GM21381 (cell line): ENCODE measurements at regions not wholly inside any gene's neighbourhood (a gene's known extent, or its start where the extent isn't known, plus 50 kb on each side); places are given as distances from the start of the nearest gene placed in this dataset.
"Not testable (repeated sequence)": the region's sequence is repeated elsewhere in the genome, so short reads cannot be mapped to it uniquely, and the experiment has no call there.

Experiments used
- ATAC-seq: cut with Tn5 transposase; IDR thresholded peaks from one replicate; pipeline ENCODE4 v1.9.1; 2021; ENCODE audit warnings: mild to moderate bottlenecking, moderate library complexity; ENCODE audit not compliant: unreplicated experiment

- ATAC-seq = no peak
Observed at GRCh38 chr2:7866825-7867224, 815.0 kb upstream of the ID2 start.

DNA sequence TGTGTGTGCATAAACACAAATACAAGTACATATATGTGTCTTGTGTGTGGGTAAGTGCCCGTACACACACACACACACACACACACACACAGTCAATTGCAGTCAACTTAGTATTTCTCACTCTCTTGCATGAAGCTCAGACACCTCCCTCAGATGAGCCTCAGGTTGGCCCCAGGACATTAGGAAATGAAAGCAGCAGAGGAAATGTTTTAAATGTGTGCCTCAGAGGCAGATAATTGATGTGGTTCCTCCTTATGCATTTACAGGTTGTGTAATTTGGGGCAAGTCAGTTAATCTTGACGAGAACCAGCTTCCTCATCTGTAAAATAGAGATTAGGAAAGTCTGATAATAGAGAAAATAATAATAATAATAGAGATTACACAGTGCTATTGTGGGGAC, 814.0 kb upstream of the ID2 start:
- ATAC-seq = no peak

- ATAC-seq = no peak
Observed at GRCh38 chr2:7868836-7869235, 813.0 kb upstream of the ID2 start.

DNA sequence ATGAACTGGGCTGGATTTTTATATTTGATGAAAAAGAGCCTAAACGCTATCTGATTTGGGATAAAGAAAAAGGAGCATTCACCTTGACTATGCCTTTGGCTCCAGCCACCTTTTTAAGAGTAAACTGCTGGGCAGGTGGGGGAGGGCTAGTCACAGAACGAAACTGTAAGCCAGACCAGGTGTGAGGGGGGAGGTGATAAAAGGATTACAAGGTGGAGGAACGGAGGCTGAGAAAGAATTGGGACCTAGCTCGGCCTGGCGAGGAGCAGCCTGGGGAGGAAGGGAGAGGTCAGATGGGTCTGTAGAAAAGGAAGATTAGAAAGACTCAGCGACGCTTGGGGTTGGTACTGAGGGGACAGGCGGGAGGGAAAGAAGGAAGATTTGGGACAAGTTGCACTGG, 805.4 kb upstream of the ID2 start:
- ATAC-seq = not testable (repeated sequence)

DNA sequence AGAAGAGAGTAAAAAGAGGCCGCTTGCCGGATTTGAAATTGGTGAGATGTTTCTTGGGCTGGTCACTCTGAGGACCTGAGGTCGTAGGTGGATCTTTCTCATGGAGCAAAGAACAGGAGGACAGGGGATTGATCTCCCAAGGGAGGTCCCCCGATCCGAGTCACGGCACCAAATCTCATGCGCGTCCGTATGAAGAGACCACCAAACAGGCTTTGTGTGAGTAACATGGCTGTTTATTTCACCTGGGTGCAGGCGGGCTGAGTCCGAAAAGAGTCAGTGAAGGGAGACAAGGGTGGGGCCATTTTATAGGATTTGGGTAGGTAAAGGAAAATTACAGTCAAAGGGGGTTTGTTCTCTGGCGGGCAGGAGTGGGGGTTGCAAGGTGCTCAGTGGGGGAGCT, 803.6 kb upstream of the ID2 start:
- ATAC-seq = not testable (repeated sequence)

GRCh38 chr2:7878786-7879482, 802.9 kb upstream of the ID2 start:
- ATAC-seq = no peak

DNA sequence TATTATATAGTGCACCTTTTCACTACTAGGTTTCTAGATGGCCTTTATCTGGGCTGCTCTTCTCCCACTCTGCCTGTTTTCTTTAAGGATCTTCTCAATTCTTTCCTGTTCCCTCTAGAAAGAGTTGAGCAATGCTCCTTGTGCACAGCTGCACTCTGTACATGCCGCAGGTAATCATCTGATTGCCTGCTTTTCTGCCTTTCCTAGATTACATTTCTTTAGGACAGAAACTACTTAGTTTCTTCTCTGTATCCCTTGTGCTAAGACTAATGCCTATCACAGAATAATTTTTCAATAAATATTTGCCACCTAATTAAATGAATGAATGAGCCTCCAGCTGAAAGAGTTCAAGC, 802.4 kb upstream of the ID2 start:
- ATAC-seq = no peak

DNA sequence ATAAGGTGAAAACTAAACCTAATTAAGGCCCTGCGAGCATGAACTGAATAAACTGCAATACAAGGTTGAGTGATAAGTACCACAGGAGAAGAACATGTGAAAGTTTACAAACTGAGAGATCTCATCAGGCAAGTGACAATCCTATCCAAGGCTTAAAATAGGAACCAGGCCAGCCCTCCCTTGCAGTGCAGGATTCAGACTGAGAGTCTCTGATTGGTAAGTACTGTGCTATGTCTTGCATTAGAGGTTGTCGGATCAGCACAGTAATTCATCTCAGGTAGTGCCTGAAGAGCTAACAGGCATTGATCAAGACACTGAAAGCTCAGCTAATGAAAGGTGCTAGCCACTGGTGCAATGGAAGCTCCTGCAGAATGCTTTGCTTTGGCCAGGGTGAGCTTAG, 801.7 kb upstream of the ID2 start:
- no peak for ATAC-seq

GRCh38 chr2:7880566-7880965, 801.3 kb upstream of the ID2 start:
- no peak for ATAC-seq

DNA sequence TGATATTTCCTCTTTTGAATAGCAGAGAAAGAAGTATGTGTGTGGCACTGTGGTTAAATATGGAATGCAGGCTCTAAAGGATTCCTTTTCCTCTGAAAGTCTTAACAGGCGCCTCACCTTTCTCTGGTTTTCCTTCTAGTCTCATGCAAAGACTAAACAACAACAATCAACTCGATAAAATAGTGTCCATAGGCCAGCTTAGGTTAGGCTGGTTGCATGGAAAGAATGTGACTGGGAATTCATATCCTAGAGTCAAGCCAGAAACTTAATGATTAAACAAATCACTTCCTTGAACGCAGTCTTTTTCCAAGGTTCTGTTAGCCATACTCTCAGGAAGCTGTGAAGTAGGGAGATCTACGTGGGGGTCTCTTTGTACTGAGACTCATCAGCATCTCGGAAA, 800.8 kb upstream of the ID2 start:
- no peak for ATAC-seq

- ATAC-seq = no peak
Observed at GRCh38 chr2:7881466-7881865, 800.4 kb upstream of the ID2 start.

GRCh38 chr2:7882296-7882695, 799.6 kb upstream of the ID2 start:
- ATAC-seq = no peak

GRCh38 chr2:7884338-7884737, 797.5 kb upstream of the ID2 start:
- no peak for ATAC-seq

- ATAC-seq = no peak
Observed at GRCh38 chr2:7886666-7887065, 795.2 kb upstream of the ID2 start.

DNA sequence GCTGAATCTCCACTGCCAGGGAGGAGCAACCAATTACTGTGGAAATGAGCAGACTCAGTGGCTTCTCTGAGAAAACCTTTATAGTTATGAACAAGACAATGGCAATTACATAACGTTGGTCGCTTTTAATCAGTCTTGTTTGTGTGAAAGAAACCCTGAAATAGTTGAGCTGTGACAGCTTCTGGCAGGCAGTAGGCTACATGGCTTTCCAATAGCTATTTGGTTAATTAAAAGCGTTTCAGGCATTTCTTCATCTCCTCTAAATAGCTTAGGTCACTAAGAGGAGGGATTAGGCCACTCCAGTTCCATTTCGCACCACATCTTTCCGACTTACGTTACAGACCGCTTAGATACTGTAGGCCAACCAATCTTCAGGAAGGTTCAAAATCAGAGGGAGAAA, 794.4 kb upstream of the ID2 start:
- no peak for ATAC-seq

- ATAC-seq = no peak
Observed at GRCh38 chr2:7888876-7889275, 793.0 kb upstream of the ID2 start.

GRCh38 chr2:7891312-7891711, 790.5 kb upstream of the ID2 start:
- no peak for ATAC-seq

DNA sequence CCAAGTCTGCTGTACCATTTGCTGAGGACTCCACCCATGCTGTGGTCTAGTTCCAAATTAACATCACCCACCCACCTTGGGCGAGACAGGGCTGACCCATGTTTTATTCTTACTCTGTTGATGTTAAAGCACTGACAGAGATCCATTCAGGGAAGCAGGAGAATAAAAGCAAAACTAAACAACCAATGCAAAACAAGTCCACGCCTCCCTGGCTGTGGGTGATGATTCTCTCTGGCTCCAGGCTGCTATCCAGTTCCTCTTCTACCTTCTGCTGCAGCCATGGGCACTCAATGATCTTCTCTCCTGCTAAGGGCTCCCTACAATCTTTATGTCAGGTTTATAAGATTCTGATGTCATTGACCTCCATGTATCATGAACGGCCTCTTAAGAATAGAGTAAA, 786.6 kb upstream of the ID2 start:
- ATAC-seq = no peak

GRCh38 chr2:7896940-7897487, 784.8 kb upstream of the ID2 start:
- ATAC-seq = no peak

GRCh38 chr2:7899241-7899640, 782.6 kb upstream of the ID2 start:
- ATAC-seq = no peak

- no peak for ATAC-seq
Observed at GRCh38 chr2:7899923-7900322, 781.9 kb upstream of the ID2 start.

- ATAC-seq = no peak
Observed at GRCh38 chr2:7900593-7900992, 781.3 kb upstream of the ID2 start.

GRCh38 chr2:7902251-7902765, 779.5 kb upstream of the ID2 start:
- no peak for ATAC-seq
